Endothelial cell of umbilical vein (primary cell): ENCODE measurements at regions not wholly inside any gene's neighbourhood (a gene's known extent, or its start where the extent isn't known, plus 50 kb on each side); places are given as distances from the start of the nearest gene placed in this dataset.

Experiments
- CTCF ChIP-seq, 2 donors: IDR thresholded peaks; 1 replicate in 1 of 2; 2 replicates in 1 of 2; pipeline ENCODE4 v1.5.1; 2011; ENCODE audit warnings: low read length in 2 of 2, mild to moderate bottlenecking in 2 of 2, moderate library complexity in 2 of 2, control low read depth in 1 of 2, inconsistent platforms in 1 of 2, low read depth in 1 of 2; ENCODE audit not compliant: insufficient read depth in 1 of 2; ENCODE audit errors: extremely low read depth in 1 of 2
- EZH2 ChIP-seq: IDR thresholded peaks from 2 replicates; pipeline ENCODE4 v1.6.1; 2012; ENCODE audit warnings: borderline replicate concordance, low read depth, mild to moderate bottlenecking, moderate library complexity, low read length, inconsistent platforms; ENCODE audit not compliant: severe bottlenecking
- POLR2A ChIP-seq: IDR thresholded peaks from 2 replicates; pipeline ENCODE4 v1.6.1; 2012; ENCODE audit warnings: low read depth, mild to moderate bottlenecking, control low read depth, low read length

- no peak for TF ChIP-seq CTCF (IDR thresholded peaks at IDR 0.05; ENCODE audit: extremely low read depth in 1 of 2, insufficient read depth in 1 of 2, low read depth in 1 of 2, low read length in 2 of 2)
- no peak for TF ChIP-seq POLR2A
- no peak for TF ChIP-seq EZH2
These were observed 72.2 kb downstream of the RIN2 start for GRCh38 chr20:19830211-19830785.
